ENCODE measurements at regions not wholly inside any gene's neighbourhood (a gene's known extent, or its start where the extent isn't known, plus 50 kb on each side); places are given as distances from the start of the nearest gene placed in this dataset.
"Not testable (repeated sequence)": the region's sequence is repeated elsewhere in the genome, so short reads cannot be mapped to it uniquely, and the experiment has no call there.

DNA sequence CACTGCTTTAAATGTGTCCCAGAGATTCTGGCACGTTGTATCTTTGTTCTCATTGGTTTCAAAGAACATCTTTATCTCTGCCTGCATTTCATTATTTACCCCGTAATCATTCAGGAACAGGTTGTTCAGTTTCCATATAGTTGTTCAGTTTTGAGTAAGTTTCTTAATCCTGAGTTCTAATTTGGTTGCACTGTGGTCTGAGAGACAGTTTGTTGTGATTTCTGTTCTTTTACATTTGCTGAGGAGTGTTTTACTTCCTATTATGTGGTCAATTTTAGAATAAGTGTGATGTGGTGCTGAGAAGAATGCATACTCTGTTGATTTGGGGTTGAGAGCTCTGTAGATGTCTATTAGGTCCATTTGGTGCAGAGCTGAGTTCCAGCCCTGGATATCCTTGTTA lies 148.1 kb downstream of the VSIG4 start:
- DNase-seq (ENCODE audit: low spot score); intact Hi-C loops (cut with DNase I): not testable (repeated sequence)

DNA sequence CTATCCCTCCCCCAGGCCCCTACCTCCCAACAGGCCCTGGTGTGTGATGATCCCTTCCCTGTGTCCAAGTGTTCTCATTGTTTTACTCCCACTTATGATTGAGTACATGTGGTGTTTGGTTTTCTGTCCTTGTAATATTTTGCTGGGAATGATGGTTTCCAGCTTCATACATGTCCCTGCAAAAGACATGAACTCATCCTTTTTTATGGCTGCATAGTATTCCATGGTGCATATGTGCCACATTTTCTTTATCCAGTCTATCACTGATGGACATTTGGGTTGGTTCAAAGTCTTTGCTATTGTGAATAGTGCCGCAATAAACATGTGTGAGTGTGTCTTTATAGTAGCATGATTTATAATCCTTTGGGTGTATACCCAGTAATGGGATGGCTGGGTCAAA lies 151.7 kb downstream of the VSIG4 start:
- intact Hi-C loops (cut with DNase I): not testable (repeated sequence)

DNA sequence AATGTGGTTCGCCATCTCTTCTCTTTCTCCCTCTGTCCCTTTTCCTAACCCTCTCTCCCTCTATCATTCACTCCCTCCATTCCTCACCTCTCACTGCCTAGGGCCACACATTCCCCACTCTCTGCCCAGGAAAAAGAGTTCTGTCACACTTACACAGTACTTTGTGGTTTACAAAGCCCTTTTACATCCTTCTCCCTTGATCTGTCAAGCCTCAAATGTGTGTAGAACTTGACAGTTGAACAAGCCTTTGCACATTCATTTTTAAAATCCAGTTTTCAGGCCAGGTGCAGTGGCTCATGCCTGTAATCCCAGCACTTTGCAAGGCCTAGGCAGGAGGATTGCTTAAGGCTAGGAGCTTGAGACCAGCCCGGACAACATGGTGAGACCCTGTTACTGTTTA lies 156.3 kb downstream of the VSIG4 start:
- no peak for DNase-seq (ENCODE audit: low spot score)
- intact Hi-C loops (cut with DNase I): loop anchor here in 1 of 2 donors (5.0 kb wide), 1 partner anchor 1516 kb away; no protein-coding TSS in a partner anchor

More for the DNA sequence above, 151.7 kb downstream of the VSIG4 start:
- DNase-seq (ENCODE audit: low spot score): not testable (repeated sequence)

DNA sequence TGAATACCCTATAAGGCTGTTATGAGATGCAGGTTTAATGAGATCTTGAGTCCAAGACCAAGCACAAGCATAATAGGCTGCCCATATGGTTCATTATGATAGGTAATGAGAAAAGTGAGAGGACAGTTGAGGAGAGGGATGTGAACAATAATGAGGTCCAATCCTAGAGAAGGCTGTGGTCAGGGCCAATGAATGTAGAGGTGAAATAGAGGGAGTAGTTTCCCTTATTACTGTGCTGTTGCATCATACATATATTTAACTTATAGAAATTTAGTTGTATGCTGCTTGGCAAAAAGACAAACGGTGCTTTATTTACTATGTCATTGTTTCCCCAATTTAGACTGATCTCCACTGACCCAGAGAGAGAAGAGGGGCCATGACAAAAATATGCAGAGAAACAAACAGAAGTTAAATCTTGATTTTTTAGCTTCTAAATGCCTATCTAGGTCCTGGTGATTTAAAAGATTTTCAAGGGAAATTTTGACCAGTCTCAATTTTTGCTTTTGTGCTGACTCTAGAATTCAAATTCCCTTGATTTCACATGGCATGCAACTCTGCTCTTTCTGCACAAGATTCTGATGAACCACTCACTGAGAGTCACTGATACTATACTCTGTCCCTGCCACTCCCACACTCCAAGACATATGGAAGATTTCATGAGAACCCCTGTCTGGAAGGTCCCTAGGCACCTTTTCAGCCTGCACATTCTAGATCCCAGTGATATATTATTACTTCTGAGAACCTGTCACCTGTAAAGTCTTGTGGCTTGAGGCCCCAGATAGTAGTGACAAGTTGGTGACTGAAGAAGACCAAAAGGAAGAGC lies 159.7 kb downstream of the VSIG4 start:
- intact Hi-C loops (cut with DNase I): loop anchor here in 1 of 2 donors (5.0 kb wide), 1 partner anchor 1513 kb away; no protein-coding TSS in a partner anchor
- DNase-seq (ENCODE audit: low spot score): no peak

DNA sequence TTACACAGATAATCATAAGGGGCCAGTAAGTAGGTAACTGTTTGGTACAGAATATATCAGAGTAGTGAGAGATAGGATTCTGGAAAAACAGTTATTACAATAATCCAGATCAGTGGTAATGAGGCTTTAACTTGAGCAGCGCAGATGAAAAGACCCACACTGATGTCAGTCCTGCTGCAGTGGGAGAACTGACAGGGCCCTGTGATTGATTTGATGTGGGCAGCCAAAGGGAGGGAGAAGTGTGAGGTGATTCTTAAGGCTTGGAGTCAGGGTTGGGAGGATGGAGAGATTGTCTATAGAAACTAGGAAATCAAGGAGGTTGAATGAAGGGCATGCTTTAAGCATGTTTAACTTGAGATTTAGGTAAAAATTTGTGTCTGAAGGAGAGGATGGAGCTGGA lies 161.4 kb downstream of the VSIG4 start:
- intact Hi-C loops (cut with DNase I): no loop called here
- no peak for DNase-seq (ENCODE audit: low spot score)

DNA sequence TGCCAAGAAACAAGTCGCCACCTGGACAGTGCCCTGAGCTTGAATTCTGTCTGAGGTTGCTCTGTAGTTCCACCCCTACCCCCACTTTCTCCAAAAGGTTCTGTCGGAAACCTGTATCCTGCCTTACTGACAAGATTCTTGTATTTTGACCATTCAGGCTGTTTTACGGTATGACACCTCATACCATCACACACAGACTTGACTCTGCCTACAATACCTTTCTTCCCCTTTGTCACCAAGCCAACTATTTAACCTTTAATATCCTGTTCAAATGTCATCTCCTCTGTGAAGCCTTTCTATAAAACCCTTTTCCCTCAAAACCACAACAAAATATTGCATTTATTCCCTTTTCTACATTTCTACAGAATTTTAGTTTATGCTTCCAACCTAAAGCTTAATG lies 161.9 kb downstream of the VSIG4 start:
- intact Hi-C loops (cut with DNase I): no loop called here
- no peak for DNase-seq (ENCODE audit: low spot score)

DNA sequence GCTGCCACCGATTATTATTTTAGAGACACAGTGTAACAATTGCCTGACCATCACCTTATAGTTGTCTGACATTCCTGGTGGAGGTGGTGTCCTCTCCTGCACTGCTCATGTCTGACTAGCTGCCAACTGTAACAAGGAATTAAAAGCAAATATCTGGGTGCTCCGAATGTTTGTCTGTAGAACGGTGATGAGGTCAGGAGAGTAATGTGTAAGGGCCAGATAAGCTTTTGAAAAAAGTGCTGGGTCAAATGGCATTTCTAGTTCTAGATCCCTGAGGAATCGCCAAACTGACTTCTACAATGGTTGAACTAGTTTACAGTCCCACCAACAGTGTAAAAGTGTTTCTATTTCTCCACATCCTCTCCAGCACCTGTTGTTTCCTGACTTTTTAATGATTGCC lies 164.3 kb downstream of the VSIG4 start:
- intact Hi-C loops (cut with DNase I); DNase-seq (ENCODE audit: low spot score): not testable (repeated sequence)

DNA sequence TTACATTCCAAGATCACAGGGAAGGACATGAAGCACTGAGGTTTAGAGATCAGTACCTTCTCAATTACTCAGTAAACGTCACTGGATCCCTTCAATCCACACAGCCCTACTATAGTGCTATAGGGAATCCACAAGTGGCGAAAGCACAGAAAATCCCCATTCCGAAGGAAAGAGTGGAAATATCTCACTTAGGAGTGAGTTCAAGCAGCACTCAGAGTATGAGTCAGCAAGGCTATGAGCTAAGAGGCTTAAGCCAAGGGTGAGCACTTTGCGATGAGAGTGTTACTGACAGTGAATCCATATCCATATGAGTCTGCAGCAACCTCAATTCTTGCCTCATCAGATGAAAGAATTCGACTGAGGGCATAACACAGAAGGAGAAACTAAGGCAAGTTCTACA lies 165.1 kb downstream of the VSIG4 start:
- no peak for DNase-seq (ENCODE audit: low spot score)
- intact Hi-C loops (cut with DNase I): no loop called here

DNA sequence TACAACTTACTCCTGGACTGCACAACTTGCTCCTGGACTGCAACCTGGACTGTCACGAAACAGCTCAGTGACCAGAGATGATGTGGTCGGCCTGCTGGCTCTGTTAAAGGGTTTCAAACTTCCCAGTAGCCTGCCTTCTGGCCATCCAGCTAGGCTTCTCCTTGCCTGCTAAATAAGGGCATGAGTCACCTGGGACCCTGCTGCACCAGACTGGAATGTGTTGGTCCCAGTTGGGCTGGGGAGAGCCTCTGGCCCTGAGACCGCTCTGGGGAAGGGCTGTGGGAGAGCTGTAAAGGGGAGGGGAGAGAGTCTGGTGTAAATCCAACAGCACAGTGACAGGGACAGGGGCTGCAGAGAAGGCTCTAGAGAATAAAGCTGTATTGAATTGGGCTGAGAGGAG lies 165.8 kb downstream of the VSIG4 start:
- intact Hi-C loops (cut with DNase I): no loop called here
- no peak for DNase-seq (ENCODE audit: low spot score)

DNA sequence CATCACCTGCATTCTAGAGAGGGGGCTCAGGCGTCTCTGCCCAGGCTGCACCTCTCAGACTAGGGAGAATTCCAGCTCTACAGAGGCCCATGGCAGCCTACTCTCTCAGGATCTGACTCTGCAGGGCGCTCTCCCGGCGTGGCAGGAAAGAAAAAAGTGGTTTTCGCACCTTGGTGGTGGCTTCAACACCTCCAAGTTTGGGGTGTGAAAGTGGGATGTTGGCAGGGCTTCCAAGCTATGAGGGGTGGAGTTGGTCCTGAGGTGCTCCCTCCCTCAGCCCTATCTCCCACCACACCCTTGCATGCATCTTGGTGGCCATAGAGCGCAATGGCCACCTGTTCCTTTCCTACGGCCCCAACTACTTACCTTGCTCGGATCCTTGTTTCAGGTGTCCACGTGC lies 166.5 kb downstream of the VSIG4 start:
- DNase-seq (ENCODE audit: low spot score): no peak
- intact Hi-C loops (cut with DNase I): no loop called here

DNA sequence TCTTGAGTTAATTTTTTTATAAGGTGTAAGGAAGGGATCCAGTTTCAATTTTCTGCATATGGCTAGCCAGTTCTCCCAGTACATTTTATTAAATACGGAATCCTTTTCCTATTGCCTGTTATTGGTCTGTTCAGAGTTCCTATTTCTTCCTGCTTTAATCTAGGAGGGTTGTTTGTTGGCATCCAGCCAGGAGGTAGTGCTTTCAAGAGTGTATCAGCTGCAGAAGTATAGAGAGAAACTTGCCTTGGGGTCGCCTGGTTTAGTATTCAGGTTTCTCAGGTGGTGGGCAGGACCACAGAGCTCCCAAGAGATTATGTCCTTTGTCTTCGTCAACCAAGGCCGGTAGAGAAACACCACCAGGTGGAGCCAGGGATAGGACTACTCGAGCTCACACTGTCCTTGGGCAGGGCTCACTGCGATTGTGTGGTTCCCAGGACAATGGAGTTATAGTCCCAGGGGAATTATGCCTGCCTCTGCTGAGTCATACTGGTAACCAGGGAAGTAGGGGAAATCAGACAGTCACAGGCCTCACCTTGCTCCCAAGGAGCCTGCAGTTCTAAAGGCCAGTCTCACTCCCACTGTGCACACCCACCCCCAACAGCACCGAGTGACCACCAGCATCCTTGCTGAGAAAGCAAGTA lies 168.1 kb downstream of the VSIG4 start:
- no peak for DNase-seq (ENCODE audit: low spot score)
- intact Hi-C loops (cut with DNase I): no loop called here

DNA sequence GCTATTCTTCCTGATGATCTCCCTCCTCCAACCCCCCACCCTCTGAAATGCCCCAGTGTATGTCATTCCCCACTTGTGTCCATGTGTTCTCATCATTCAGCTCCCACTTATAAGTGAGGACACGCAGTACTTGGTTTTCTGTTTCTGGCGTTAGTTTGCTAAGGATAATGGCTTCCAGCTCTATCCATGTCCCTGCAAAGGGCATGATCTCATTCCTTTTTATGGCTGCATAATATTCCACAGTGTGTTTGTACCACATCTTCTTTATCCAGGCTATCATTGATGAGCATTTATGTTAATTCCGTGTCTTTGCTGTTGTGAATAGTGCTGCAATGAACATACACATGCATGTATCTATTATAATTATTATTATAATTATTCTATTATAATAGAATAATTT lies 169.3 kb downstream of the VSIG4 start:
- intact Hi-C loops (cut with DNase I); DNase-seq (ENCODE audit: low spot score): not testable (repeated sequence)

DNA sequence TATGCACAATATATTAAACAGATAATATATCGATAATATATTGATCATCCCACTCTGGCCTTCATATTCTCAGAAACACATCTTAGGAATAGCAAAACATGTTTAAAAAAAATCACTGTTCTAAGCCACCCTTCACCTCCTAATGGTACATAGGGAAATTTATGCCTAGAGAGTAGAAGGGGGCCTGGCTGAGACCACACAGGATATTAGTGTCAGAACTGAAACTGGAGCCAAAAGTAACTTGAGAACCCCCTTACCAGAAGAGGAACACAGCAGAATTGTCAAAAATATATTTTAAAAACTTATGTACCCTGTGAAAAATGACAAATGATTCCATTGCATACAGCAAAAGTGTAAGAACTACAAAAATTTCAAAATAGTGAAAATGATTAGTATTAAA lies 173.1 kb downstream of the VSIG4 start:
- intact Hi-C loops (cut with DNase I): no loop called here
- DNase-seq (ENCODE audit: low spot score): no peak

DNA sequence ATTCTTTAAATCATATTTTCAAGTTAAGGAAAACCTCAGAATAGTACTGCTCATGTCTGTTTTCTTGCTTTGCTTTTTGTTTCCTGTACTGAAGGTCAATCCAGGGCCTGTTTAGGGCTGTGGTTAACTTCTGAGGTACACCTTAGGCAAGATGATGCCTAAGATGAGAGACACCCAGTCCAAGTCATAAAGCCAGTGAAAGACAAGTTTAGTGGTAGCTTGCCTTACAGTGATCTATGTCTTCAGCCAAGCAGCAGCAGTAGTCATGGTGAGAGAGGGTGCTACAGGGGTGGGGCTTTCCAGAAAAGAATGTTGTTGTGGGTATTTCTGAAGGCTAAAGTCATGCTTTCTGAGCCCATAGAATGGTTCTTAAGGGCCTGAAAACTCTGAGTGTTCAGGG lies 173.7 kb downstream of the VSIG4 start:
- no peak for DNase-seq (ENCODE audit: low spot score)
- intact Hi-C loops (cut with DNase I): no loop called here

DNA sequence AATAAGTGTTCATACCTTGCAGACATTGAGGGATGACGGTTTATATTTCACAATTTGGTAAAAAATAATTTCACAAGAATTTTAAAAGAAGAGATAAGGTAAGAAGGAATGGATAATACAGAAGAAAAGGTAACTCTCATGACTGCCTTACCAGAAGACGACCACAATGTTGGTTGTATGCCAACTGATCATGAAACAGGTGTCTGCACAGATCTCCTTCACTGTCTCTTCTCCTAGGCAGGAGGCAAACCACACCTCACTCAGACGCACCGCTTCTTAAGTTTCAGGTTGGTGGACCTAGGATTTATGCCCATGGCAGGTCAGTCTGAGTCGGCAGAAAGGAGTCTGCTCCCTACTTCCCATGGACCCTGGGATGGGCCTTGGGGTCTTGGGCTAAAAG lies 177.2 kb downstream of the VSIG4 start:
- intact Hi-C loops (cut with DNase I): no loop called here
- no peak for DNase-seq (ENCODE audit: low spot score)

DNA sequence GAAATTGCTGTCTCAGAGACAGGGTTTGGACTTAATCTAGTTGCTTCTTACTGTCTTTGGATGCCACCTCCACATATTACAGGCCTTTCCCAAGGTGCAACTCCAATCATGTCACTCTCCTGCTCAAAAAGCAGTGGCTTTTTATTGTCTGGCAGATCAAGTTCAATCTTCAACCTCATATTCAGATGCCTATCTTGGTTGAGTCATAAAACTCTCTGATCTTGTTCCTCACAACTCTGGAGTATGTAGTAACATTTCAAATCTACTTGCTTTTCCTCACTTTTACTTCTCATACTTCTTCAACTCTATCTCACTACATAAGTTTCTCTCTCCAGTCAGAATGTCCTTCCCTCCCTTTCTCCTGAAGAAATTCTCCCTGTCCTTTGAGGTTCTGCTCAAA lies 180.6 kb downstream of the VSIG4 start:
- intact Hi-C loops (cut with DNase I): no loop called here
- no peak for DNase-seq (ENCODE audit: low spot score)

DNA sequence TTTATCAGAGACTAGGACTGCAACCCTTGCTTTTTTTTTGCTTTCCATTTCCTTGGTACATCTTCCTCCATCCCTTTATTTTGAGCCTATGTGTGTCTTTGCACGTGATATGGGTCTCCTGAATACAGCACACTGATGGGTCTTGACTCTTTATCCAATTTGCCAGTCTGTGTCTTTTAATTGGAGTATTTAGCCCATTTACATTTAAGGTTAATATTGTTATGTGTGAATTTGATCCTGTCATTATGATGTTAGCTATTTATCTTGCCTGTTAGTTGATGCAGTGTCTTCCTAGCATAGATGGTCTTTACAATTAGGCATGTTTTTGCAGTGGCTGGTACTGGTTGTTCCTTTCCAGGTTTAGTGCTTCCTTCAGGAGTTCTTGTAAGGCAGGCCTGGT lies 185.4 kb downstream of the VSIG4 start:
- intact Hi-C loops (cut with DNase I); DNase-seq (ENCODE audit: low spot score): not testable (repeated sequence)

DNA sequence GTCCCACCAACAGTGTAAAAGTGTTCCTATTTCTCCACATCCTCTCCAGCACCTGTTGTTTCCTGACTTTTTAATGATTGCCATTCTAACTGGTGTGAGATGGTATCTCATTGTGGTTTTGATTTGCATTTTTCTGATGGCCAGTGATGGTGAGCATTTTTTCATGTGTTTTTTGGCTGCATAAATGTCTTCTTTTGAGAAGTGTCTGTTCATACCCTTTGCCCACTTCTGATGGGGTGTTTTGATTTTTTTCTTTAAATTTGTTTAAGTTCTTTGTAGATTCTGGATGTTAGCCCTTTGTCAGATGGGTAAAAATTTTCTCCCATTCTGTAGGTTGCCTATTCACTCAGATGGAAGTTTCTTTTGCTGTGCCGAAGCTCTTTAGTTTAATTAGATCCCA lies 183.9 kb downstream of the MSN start:
- intact Hi-C loops (cut with DNase I): not testable (repeated sequence)

DNA sequence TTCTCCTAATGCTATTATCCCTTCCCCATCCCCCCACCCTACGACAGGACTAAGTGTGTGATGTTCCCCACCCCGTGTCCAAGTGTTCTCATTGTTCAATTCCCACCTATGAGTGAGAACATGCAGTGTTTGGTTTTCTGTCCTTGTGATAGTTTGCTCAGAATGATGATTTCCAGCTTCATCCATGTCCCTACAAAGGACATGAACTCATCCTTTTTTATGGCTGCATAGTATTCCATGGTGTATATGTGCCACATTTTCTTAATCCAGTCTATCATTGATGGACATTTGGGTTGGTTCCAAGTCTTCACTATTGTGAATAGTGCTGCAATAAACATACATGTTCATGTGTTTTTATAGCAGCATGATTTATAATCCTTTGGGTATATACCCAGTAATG lies 183.4 kb downstream of the MSN start:
- intact Hi-C loops (cut with DNase I); DNase-seq (ENCODE audit: low spot score): not testable (repeated sequence)

More for the DNA sequence above, 183.9 kb downstream of the MSN start:
- not testable (repeated sequence) for DNase-seq (ENCODE audit: low spot score)

DNA sequence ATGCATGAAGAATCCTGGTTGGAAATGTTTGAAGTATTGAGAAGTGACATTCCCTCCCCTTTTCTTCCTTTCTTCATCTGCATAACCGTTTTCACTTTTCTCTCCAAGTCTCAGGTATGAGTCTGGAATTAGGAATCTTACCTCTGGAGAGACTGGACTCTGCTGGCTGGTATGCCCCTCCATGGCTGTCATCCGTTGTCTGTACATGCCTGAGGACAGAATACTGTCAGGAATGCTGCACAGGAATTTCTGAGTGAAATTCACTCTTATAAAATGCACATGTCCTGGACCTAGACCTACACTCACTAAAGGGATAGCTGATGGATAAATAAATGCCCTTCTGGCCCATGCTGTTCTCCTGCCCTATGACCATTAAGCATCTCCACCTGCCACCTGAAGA lies 179.5 kb downstream of the MSN start:
- DNase-seq (ENCODE audit: low spot score): no peak
- intact Hi-C loops (cut with DNase I): no loop called here

DNA sequence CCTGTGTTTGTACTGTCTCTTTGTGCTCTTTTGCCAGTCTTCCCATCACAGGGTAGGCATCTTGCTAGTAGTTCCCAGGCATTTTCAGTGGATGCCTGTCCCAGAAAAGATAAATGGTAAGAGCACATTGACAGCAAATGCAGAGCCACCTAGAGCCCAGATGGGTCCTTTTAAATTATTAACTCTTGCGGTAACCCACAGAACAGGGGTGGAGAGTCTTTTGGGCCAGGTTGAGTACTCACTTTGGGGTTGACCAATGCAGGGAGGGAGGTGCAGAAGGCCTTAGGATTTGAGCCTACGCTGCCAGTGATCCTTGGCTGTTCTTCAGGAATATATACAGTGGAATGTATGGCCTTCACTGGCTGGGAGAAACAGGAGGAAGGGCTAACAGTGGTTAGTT lies 173.8 kb downstream of the MSN start:
- intact Hi-C loops (cut with DNase I): no loop called here
- DNase-seq (ENCODE audit: low spot score): no peak
